Liver (tissue), 3 donors: ENCODE measurements at regions not wholly inside any gene's neighbourhood (a gene's known extent, or its start where the extent isn't known, plus 50 kb on each side); places are given as distances from the start of the nearest gene placed in this dataset.

Experiments
- EGR1 ChIP-seq, 2 donors: IDR thresholded peaks; 2 replicates each; pipeline ENCODE4 v1.6.1; 2016 to 2018; ENCODE audit warnings: antibody characterized with exemption in 2 of 2, low read depth in 2 of 2
- RAD21 ChIP-seq, 2 donors: IDR thresholded peaks; 2 replicates each; pipeline ENCODE4 v1.6.1; 2016; ENCODE audit warnings: antibody characterized with exemption in 2 of 2, mild to moderate bottlenecking in 2 of 2
- RXRA ChIP-seq, 2 donors: IDR thresholded peaks; 2 replicates each; pipeline ENCODE4 v1.6.1; 2017 to 2018; ENCODE audit warnings: antibody characterized with exemption in 2 of 2, mild to moderate bottlenecking in 1 of 2
- TAF1 ChIP-seq: conservative IDR thresholded peaks from 2 replicates; pipeline ENCODE4 v1.6.1; 2016; ENCODE audit warnings: antibody characterized with exemption, mild to moderate bottlenecking
- TF ChIP-seq, protein P1 (sequence below): IDR thresholded peaks from 2 replicates; pipeline ENCODE4 v1.6.1; 2016; ENCODE audit warnings: antibody characterized with exemption
- TF ChIP-seq, protein P2 (sequence below): fragments of 150-350 bp; IDR thresholded peaks from 2 replicates; pipeline ENCODE4 v1.5.1; 2017; ENCODE audit warnings: improper control_type of control experiment, low read depth, low read length; ENCODE audit not compliant: missing input control
- TF ChIP-seq, protein P3 (sequence below): IDR thresholded peaks from 2 replicates; pipeline ENCODE4 v1.6.1; 2016; ENCODE audit warnings: antibody characterized with exemption
- donor health status: healthy.
- donor health status: healthy.

DNA sequence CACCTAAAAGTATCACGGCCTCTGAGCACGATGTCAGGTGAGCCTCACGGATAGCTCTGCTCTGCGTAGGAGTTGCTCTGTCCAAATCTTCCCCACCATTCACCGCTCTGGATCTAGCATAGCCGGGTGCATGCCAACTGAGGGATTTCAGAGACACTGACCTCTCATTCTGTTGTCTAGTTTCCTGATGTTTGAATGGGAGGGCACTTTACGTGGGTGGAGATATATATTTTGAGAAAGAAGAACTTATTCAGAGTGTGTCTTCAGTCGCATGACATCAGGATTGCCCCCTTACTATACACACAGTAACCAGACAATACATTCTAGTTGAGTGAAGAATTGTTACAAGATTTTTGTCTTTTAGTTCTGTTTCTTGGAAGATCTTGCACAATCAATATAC lies 96.5 kb upstream of the CITED2 start:
- TF ChIP-seq, protein P1, sequence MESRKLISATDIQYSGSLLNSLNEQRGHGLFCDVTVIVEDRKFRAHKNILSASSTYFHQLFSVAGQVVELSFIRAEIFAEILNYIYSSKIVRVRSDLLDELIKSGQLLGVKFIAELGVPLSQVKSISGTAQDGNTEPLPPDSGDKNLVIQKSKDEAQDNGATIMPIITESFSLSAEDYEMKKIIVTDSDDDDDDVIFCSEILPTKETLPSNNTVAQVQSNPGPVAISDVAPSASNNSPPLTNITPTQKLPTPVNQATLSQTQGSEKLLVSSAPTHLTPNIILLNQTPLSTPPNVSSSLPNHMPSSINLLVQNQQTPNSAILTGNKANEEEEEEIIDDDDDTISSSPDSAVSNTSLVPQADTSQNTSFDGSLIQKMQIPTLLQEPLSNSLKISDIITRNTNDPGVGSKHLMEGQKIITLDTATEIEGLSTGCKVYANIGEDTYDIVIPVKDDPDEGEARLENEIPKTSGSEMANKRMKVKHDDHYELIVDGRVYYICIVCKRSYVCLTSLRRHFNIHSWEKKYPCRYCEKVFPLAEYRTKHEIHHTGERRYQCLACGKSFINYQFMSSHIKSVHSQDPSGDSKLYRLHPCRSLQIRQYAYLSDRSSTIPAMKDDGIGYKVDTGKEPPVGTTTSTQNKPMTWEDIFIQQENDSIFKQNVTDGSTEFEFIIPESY: no peak
- TF ChIP-seq, protein P2, sequence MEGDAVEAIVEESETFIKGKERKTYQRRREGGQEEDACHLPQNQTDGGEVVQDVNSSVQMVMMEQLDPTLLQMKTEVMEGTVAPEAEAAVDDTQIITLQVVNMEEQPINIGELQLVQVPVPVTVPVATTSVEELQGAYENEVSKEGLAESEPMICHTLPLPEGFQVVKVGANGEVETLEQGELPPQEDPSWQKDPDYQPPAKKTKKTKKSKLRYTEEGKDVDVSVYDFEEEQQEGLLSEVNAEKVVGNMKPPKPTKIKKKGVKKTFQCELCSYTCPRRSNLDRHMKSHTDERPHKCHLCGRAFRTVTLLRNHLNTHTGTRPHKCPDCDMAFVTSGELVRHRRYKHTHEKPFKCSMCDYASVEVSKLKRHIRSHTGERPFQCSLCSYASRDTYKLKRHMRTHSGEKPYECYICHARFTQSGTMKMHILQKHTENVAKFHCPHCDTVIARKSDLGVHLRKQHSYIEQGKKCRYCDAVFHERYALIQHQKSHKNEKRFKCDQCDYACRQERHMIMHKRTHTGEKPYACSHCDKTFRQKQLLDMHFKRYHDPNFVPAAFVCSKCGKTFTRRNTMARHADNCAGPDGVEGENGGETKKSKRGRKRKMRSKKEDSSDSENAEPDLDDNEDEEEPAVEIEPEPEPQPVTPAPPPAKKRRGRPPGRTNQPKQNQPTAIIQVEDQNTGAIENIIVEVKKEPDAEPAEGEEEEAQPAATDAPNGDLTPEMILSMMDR: no peak
- TF ChIP-seq RXRA (IDR thresholded peaks at IDR 0.05) (no peak), RAD21 (IDR thresholded peaks at IDR 0.05) (no peak), EGR1 (IDR thresholded peaks at IDR 0.05; ENCODE audit: low read depth in 2 of 2) (no peak), TAF1 (no peak)
- TF ChIP-seq, protein P3, sequence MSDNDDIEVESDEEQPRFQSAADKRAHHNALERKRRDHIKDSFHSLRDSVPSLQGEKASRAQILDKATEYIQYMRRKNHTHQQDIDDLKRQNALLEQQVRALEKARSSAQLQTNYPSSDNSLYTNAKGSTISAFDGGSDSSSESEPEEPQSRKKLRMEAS: no peak
